ENCODE measurements at regions not wholly inside any gene's neighbourhood (a gene's known extent, or its start where the extent isn't known, plus 50 kb on each side); places are given as distances from the start of the nearest gene placed in this dataset.

GRCh38 chr2:81528852-81529480, 1224.4 kb upstream of the LRRTM1 start:
- H3K9me3 Mint-ChIP-seq, result peaks cover 17% of the 10 kb centered on the region
- intact Hi-C loops (cut with DNase I, micrococcal nuclease), result no loop called here
- H3K4me1 Mint-ChIP-seq (ENCODE audit: low read depth), result no peaks in the 10 kb centered on the region
- peaks cover 9% of the 10 kb centered on the region in 2 experiments for H3K9me3 ChIP-seq (ENCODE audit: control insufficient read depth in 1 of 2, insufficient read depth in 1 of 2, low read length in 2 of 2)
- ChIA-PET POLR2A (no interaction called here), CTCF (no interaction called here)
- H3K36me3 ChIP-seq (ENCODE audit: insufficient read depth, low read length), result no peaks in the 10 kb centered on the region
- no peaks in the 10 kb centered on the region for H3K36me3 Mint-ChIP-seq (ENCODE audit: low read depth)
- DNase-seq (no peak), ATAC-seq (ENCODE audit: poor library complexity) (no peak)
- TF ChIP-seq, protein P1, sequence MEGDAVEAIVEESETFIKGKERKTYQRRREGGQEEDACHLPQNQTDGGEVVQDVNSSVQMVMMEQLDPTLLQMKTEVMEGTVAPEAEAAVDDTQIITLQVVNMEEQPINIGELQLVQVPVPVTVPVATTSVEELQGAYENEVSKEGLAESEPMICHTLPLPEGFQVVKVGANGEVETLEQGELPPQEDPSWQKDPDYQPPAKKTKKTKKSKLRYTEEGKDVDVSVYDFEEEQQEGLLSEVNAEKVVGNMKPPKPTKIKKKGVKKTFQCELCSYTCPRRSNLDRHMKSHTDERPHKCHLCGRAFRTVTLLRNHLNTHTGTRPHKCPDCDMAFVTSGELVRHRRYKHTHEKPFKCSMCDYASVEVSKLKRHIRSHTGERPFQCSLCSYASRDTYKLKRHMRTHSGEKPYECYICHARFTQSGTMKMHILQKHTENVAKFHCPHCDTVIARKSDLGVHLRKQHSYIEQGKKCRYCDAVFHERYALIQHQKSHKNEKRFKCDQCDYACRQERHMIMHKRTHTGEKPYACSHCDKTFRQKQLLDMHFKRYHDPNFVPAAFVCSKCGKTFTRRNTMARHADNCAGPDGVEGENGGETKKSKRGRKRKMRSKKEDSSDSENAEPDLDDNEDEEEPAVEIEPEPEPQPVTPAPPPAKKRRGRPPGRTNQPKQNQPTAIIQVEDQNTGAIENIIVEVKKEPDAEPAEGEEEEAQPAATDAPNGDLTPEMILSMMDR (IDR thresholded peaks at IDR 0.05), result no peak
- H3K27me3 ChIP-seq (ENCODE audit: control insufficient read depth in 1 of 2, insufficient read depth in 2 of 2, low read length in 2 of 2), result no peaks in the 10 kb centered on the region
- no peaks in the 10 kb centered on the region for H3K27me3 Mint-ChIP-seq
- no peak overlapping the region for H3K4me3 Mint-ChIP-seq
- no peak overlapping the region for H3K27ac Mint-ChIP-seq
- H3K4me3 ChIP-seq (ENCODE audit: low read length), result no peak overlapping the region
- no peak overlapping the region for H3K27ac ChIP-seq (ENCODE audit: low read depth in 1 of 2, low read length in 2 of 2)
- no peaks in the 10 kb centered on the region for H3K4me1 ChIP-seq (ENCODE audit: insufficient read depth, low read length)

DNA sequence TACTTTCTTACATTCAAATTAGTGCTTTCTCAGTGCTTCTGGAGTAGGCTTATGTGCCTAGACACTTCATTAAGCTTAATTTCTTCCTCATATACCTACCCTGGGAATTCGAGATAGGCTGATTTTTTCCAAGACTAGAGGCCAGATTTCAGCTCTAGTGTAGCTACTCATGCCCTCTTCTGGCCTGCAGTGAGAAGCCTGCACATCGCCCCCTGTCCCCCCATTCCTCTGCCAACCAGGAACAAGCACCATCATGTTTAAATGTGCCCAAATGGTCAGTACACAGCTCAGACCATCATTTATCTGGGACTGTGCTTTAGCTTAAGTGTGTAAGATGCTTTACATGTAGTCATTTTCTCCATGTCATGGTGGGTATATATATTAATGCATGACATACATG, 1218.8 kb upstream of the LRRTM1 start:
- peaks cover 9% of the 10 kb centered on the region in 2 experiments for H3K9me3 ChIP-seq (ENCODE audit: control insufficient read depth in 1 of 2, insufficient read depth in 1 of 2, low read length in 2 of 2)
- Mint-ChIP-seq H3K27me3 (no peaks in the 10 kb centered on the region), H3K9me3 (peaks cover 12% of the 10 kb centered on the region), H3K36me3 (ENCODE audit: low read depth) (no peaks in the 10 kb centered on the region), H3K27ac (no peak overlapping the region), H3K4me1 (ENCODE audit: low read depth) (no peaks in the 10 kb centered on the region), H3K4me3 (no peak overlapping the region)
- no peak for DNase-seq
- ChIA-PET POLR2A (no interaction called here), CTCF (no interaction called here)
- no peak for ATAC-seq (ENCODE audit: poor library complexity)
- H3K4me1 ChIP-seq (ENCODE audit: insufficient read depth, low read length), result no peaks in the 10 kb centered on the region
- TF ChIP-seq, protein P1 (IDR thresholded peaks at IDR 0.05), result no peak
- no peaks in the 10 kb centered on the region for H3K36me3 ChIP-seq (ENCODE audit: insufficient read depth, low read length)
- H3K27me3 ChIP-seq (ENCODE audit: control insufficient read depth in 1 of 2, insufficient read depth in 2 of 2, low read length in 2 of 2), result no peaks in the 10 kb centered on the region
- H3K27ac ChIP-seq (ENCODE audit: low read depth in 1 of 2, low read length in 2 of 2), result no peak overlapping the region
- no peak overlapping the region for H3K4me3 ChIP-seq (ENCODE audit: low read length)
- intact Hi-C loops (cut with DNase I, micrococcal nuclease), result no loop called here

DNA sequence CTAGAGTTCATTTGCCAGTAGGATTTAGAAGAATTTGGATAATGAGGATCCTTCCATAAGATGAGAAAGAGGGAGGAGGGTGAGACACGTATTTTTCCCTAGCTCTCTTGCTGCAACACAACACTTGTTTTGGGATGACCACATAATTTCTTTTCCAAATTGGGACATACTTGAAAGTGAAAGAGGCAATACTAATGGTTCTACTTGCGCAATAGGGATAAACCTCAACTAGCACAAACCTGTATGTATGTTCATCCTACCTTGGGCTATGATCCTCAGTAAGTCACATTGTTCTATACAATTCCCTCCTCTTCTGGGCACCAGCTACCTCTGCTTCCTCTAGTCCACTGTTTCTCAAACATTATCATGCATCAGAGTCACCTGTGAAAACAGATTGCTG, 1208.8 kb upstream of the LRRTM1 start:
- ChIA-PET POLR2A (no interaction called here), CTCF (no interaction called here)
- no peaks in the 10 kb centered on the region for H3K4me1 Mint-ChIP-seq (ENCODE audit: low read depth)
- H3K4me1 ChIP-seq (ENCODE audit: insufficient read depth, low read length), result no peaks in the 10 kb centered on the region
- H3K4me3 ChIP-seq (ENCODE audit: low read length), result no peak overlapping the region
- H3K9me3 ChIP-seq (ENCODE audit: control insufficient read depth in 1 of 2, insufficient read depth in 1 of 2, low read length in 2 of 2), result peaks cover 0 to 6% of the 10 kb centered on the region in 2 experiments
- no peaks in the 10 kb centered on the region for H3K27me3 Mint-ChIP-seq
- intact Hi-C loops (cut with DNase I, micrococcal nuclease), result no loop called here
- no peak for DNase-seq
- H3K36me3 ChIP-seq (ENCODE audit: insufficient read depth, low read length), result no peaks in the 10 kb centered on the region
- no peak overlapping the region for H3K27ac ChIP-seq (ENCODE audit: low read depth in 1 of 2, low read length in 2 of 2)
- H3K4me3 Mint-ChIP-seq, result no peak overlapping the region
- TF ChIP-seq, protein P1 (IDR thresholded peaks at IDR 0.05), result no peak
- no peaks in the 10 kb centered on the region for H3K27me3 ChIP-seq (ENCODE audit: control insufficient read depth in 1 of 2, insufficient read depth in 2 of 2, low read length in 2 of 2)
- H3K9me3 Mint-ChIP-seq, result peaks cover 13% of the 10 kb centered on the region
- H3K27ac Mint-ChIP-seq, result no peak overlapping the region
- no peaks in the 10 kb centered on the region for H3K36me3 Mint-ChIP-seq (ENCODE audit: low read depth)
- no peak for ATAC-seq (ENCODE audit: poor library complexity)
